ENCODE measurements at regions not wholly inside any gene's neighbourhood (a gene's known extent, or its start where the extent isn't known, plus 50 kb on each side); places are given as distances from the start of the nearest gene placed in this dataset.

- TF ChIP-seq CTCF (IDR thresholded peaks at IDR 0.05; ENCODE audit: low read depth, low read length) = no peak
These were observed 191.3 kb upstream of the PODXL start for GRCh38 chr7:131747658-131748232.

GRCh38 chr7:131745390-131746248 lies 189.2 kb upstream of the PODXL start:
- no peak for TF ChIP-seq CTCF (IDR thresholded peaks at IDR 0.05; ENCODE audit: low read depth, low read length)
- H3K4me3 ChIP-seq (ENCODE audit: low read depth, low read length) = no peak overlapping the region

More at GRCh38 chr7:131747658-131748232, 191.3 kb upstream of the PODXL start:
- H3K4me3 ChIP-seq (ENCODE audit: low read depth, low read length) = no peak overlapping the region

GRCh38 chr7:131741446-131741845 lies 185.0 kb upstream of the PODXL start:
- no peak for TF ChIP-seq CTCF (IDR thresholded peaks at IDR 0.05; ENCODE audit: low read depth, low read length)
- H3K4me3 ChIP-seq (ENCODE audit: low read depth, low read length) = no peak overlapping the region

- TF ChIP-seq CTCF (IDR thresholded peaks at IDR 0.05; ENCODE audit: low read depth, low read length) = no peak
- H3K4me3 ChIP-seq (ENCODE audit: low read depth, low read length) = no peak overlapping the region
These were observed 181.5 kb upstream of the PODXL start for GRCh38 chr7:131737746-131738465.

GRCh38 chr7:131735101-131735500 lies 178.7 kb upstream of the PODXL start:
- H3K4me3 ChIP-seq (ENCODE audit: low read depth, low read length) = no peak overlapping the region
- TF ChIP-seq CTCF (IDR thresholded peaks at IDR 0.05; ENCODE audit: low read depth, low read length) = no peak

- TF ChIP-seq CTCF (IDR thresholded peaks at IDR 0.05; ENCODE audit: low read depth, low read length) = no peak
These were observed 177.2 kb upstream of the PODXL start for GRCh38 chr7:131733604-131734003.

GRCh38 chr7:131727189-131727588 lies 170.8 kb upstream of the PODXL start:
- H3K4me3 ChIP-seq (ENCODE audit: low read depth, low read length) = no peak overlapping the region
- no peak for TF ChIP-seq CTCF (IDR thresholded peaks at IDR 0.05; ENCODE audit: low read depth, low read length)

More at GRCh38 chr7:131733604-131734003, 177.2 kb upstream of the PODXL start:
- no peak overlapping the region for H3K4me3 ChIP-seq (ENCODE audit: low read depth, low read length)
